22Rv1 (cell line): ENCODE measurements at regions not wholly inside any gene's neighbourhood (a gene's known extent, or its start where the extent isn't known, plus 50 kb on each side); places are given as distances from the start of the nearest gene placed in this dataset.
"Not testable (repeated sequence)": the region's sequence is repeated elsewhere in the genome, so short reads cannot be mapped to it uniquely, and the experiment has no call there.

Source experiments
- H3K27ac ChIP-seq: fragments of 450-650 bp; 2 replicates; pipeline ENCODE4 v1.5.1; 2017
- ZFX ChIP-seq: fragments of 450-650 bp; IDR thresholded peaks from 2 replicates; pipeline ENCODE4 v1.6.1; 2017; ENCODE audit warnings: antibody characterized with exemption, borderline replicate concordance
- TF ChIP-seq, protein P1 (sequence below): fragments of 450-650 bp; IDR thresholded peaks from 2 replicates; pipeline ENCODE4 v1.5.1; 2017; ENCODE audit warnings: mild to moderate bottlenecking

DNA sequence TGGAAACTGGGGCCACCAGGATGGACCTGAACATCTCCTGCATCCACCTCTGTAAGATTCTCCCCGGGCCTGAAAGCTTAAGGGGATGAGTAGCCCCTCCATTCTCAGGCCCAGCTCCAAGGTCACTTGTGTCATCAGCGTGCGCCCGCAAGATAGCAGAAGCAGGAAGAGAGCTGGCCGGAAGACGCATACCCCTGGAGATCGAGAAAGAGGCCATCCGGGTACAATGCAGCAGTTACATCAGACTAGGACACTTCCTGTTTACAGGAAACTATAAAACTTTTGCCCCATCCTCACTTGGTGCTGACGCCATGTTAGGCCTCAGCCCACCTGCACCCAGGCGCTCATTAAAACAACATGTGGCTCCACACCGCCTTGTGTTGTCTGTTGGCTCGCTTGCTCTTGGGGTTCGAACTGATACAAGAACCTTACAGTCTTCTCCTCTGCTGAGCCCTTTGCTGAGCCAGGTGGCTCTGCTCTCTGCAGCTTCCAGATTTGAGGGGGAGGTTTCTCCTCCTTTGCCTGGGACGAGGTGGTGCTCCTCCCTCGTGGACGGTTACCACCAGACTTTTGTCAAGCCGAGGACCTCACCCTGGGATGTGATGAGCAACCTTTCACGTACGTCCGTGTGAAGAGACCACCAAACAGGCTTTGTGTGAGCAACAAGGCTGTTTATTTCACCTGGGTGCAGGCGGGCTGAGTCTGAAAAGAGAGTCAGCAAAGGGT, 277.5 kb upstream of the C1orf174 start:
- TF ChIP-seq, protein P1, sequence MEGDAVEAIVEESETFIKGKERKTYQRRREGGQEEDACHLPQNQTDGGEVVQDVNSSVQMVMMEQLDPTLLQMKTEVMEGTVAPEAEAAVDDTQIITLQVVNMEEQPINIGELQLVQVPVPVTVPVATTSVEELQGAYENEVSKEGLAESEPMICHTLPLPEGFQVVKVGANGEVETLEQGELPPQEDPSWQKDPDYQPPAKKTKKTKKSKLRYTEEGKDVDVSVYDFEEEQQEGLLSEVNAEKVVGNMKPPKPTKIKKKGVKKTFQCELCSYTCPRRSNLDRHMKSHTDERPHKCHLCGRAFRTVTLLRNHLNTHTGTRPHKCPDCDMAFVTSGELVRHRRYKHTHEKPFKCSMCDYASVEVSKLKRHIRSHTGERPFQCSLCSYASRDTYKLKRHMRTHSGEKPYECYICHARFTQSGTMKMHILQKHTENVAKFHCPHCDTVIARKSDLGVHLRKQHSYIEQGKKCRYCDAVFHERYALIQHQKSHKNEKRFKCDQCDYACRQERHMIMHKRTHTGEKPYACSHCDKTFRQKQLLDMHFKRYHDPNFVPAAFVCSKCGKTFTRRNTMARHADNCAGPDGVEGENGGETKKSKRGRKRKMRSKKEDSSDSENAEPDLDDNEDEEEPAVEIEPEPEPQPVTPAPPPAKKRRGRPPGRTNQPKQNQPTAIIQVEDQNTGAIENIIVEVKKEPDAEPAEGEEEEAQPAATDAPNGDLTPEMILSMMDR, result no peak
- no peak for TF ChIP-seq ZFX

DNA sequence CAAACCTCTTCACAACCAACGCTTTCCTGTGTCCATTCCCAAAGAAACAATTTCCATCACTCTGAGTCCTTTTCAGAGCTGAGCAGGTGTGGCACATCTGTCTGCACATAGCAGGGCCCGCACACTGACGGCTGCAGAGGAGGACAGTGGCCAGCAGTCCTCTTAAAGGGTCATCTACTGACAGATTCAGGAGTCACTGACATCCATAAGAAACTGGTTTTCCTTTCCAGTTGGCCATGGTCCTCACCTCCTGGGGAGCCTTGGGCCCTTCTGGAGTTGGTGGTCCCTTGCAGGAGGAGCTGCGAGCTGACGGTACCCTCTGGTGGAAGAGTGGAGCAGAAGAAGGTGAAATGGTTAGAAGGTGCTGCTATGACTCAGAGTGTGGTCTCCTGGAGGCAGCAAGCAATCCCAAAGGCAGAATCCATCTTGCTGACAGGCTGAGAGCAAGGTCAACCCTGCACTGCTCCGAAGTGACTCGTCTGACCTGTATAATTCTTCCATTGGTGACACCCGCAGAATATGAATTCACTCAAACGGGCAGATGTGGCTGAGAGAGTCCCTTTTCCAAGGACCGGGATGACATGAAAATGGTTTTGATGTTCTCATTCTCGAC, 278.5 kb upstream of the C1orf174 start:
- TF ChIP-seq, protein P1, result no peak
- no peak for TF ChIP-seq ZFX
- no peak overlapping the region for H3K27ac ChIP-seq

More for the DNA sequence above, 277.5 kb upstream of the C1orf174 start:
- no peak overlapping the region for H3K27ac ChIP-seq

DNA sequence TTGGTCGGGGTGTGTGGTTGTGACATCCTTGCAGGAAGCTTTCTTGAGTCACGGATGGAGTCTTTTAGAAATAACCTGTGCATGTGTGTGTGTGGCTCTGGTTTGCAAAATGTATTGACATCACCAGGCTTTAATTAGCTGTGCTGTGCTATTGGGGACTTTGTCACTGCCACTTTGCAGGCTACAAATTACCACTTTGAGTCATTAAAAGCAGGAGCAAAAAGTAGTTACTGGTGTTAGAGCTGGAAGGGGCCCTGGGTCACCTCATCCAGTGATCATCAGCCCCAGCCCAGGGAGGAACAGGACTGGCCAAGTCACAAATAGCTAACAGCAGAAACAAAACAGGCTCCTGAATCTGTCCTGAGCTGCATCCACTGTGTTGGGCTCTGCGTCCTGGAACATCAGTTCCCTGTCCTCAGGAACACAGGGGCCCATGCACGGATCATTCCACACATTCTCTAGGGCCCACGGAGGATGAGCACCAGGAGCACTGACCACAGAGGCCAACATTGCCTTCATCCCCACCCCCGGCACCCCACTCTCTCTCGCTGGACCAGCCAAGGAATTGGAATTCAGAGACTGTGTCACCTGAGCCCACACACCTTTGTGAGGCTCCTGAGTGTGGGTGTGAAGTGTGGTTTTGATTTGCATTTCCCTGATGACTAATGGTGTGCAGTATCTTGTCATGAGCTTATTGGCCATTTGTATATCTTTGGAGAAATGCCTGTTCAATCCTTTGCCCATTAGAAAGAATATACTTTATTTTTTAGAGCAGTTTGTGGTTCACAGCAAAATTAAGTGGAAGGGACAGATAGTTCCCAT, 280.1 kb upstream of the C1orf174 start:
- no peak overlapping the region for H3K27ac ChIP-seq
- TF ChIP-seq, protein P1, result no peak
- TF ChIP-seq ZFX, result no peak

DNA sequence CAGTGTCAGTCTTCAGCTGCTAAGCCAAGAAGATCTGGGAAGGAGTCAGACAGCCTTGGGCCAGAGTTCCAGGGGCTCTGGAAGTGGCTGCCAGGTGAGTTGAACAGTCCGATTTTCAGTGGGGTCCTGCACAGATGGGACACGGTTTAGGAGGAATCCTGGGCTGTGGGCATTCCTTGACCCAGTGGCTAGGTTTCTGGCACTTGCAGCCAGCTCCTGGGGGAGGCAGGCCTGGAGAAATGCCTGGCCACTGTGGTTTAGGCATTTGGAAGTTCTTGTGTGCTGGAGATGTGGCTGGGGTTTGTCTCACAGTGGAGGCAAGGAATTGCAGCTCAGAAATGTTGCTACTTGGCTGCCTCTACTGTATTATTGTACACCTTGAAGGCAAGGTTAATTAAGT, 286.4 kb upstream of the C1orf174 start:
- not testable (repeated sequence) for H3K27ac ChIP-seq

DNA sequence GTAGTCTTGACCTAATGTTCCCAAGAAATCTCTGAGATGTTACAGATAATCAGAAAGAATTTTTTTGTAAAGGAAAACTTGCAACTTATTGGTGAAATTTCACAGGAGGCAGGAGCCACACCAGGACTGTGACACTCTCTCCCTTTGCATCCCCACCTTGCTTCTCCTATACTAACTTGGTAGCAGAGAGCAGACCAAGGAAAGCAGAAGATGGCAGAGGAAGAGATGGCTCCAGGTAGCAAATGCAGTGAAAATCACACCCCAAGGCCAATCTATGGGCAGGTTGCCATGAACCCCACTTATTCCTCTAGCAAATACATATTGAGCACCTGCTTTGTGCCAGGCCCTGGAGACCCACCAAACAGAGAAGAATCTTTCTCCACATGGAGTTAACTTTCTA, 303.4 kb upstream of the C1orf174 start:
- no peak for TF ChIP-seq ZFX
- TF ChIP-seq, protein P1, result no peak
- no peak overlapping the region for H3K27ac ChIP-seq

DNA sequence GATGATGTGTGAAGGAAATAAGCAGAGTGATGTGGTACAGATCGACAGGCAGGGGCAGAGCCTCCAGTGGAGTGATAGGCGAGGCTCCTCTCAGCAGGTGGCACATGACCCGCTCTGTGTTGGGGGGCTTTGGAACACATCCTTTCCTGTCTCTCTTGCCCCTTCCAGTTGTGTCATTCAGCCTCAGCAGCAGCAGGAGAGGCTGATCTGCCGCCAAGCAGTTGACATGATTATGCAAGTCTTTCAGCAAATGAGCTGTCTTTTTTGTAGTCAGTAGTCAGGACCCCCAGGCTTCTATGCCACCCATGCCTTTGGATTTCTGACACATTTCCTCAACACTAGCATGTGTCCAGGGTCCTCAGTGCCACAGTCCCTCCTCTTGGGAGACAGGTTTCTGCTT, 307.1 kb upstream of the C1orf174 start:
- no peak for TF ChIP-seq ZFX
- TF ChIP-seq, protein P1, result no peak
- no peak overlapping the region for H3K27ac ChIP-seq

DNA sequence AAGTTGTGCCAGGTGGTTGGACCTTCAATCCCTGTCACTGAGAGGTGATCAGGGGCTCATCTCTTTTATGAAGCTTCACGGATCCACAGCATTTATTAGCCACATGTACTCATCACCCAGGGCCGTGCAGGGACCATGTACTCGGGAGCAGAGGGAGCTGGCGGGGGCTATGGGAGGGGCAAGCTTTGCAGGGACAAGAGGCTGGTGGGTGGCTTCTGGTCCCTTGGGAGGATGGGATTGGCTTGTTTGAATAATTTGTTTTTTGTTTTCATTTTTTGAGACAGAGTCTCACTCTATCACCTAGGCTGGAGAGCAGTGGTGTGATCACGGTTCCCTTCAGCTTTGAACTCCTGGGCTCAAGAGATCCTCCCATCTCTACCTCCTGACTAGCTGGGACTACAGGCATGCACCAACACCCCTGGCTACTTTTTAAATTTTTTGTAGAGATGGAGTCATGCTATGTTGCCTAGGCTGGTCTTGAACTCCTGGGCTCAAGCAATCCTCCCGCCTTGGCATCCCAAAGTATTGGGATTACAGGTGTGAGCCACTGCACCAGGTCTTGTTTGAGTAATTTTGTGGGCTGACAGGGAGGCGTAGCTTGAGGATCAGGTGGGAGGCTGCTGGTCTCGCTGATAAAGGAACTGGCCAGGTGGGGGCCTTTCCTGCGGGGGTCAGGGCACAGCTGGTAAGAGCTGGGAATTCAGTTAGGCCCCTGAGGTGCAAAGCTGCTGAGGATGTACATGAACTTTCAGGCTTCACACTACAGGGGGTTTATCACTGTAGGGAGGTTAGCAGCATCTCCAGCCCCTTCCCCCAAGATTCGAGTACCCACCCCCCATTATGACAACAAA, 308.0 kb upstream of the C1orf174 start:
- no peak overlapping the region for H3K27ac ChIP-seq
- TF ChIP-seq, protein P1, result no peak
- TF ChIP-seq ZFX, result no peak
